ENCODE measurements at regions not wholly inside any gene's neighbourhood (a gene's known extent, or its start where the extent isn't known, plus 50 kb on each side); places are given as distances from the start of the nearest gene placed in this dataset.

DNA sequence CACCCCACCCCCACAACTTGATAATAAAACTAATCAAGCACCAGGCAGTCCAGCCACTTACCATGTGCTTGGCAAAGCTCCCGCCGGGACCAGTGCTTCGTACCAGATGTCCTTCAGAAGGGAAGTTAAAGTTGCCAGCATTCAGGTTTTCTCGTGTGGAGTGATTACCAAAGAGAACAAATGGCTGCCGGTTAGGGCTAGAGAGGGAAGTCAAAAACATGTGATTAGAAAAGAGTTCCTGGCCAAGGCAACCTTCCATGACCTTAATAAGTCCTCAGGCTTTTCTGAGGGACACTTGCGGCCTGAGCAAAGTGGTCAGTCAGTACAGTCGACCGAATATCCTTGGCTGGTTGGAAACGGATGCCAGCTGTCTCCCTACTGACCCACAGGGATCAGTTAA, 67.0 kb downstream of the DNAAF9 start:
- Histone ChIP-seq H3K27me3 (no peaks in the 10 kb centered on the region), H3K27ac (no peak overlapping the region), H3K9me3 (ENCODE audit: low read depth) (no peaks in the 10 kb centered on the region), H3K36me3 (peaks cover 17% of the 10 kb centered on the region), H3K4me1 (ENCODE audit: low read depth) (no peaks in the 10 kb centered on the region), H3K4me3 (no peak overlapping the region)
- DNase-seq (ENCODE audit: low read depth in 1 of 2, low spot score in 1 of 2), result peak in 1 of 2 donors; percentile 37
- TF ChIP-seq, protein P1, sequence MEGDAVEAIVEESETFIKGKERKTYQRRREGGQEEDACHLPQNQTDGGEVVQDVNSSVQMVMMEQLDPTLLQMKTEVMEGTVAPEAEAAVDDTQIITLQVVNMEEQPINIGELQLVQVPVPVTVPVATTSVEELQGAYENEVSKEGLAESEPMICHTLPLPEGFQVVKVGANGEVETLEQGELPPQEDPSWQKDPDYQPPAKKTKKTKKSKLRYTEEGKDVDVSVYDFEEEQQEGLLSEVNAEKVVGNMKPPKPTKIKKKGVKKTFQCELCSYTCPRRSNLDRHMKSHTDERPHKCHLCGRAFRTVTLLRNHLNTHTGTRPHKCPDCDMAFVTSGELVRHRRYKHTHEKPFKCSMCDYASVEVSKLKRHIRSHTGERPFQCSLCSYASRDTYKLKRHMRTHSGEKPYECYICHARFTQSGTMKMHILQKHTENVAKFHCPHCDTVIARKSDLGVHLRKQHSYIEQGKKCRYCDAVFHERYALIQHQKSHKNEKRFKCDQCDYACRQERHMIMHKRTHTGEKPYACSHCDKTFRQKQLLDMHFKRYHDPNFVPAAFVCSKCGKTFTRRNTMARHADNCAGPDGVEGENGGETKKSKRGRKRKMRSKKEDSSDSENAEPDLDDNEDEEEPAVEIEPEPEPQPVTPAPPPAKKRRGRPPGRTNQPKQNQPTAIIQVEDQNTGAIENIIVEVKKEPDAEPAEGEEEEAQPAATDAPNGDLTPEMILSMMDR (IDR thresholded peaks at IDR 0.05; ENCODE audit: low read depth, low read length), result no peak

DNA sequence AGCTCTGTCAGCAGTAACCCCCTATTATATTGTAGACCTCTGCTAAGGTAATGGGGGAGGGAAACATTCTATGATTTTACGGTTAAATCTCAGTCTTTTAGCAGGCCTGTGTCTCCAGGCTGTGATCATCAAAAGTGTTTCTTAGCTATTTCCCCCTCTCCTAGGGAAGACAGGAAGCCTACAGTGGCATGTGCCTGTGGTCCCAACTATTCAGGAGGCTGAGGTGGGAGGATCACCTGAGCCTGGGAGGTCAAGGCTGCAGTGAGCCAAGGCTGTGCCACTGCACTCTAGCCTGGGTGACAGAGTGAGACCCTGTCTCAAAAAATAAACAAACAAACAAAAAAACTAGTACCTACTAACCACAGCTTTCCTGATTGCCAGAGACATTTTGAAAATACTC, 67.9 kb downstream of the DNAAF9 start:
- Histone ChIP-seq H3K36me3 (peaks cover 11% of the 10 kb centered on the region), H3K9me3 (ENCODE audit: low read depth) (no peaks in the 10 kb centered on the region), H3K4me1 (ENCODE audit: low read depth) (no peaks in the 10 kb centered on the region), H3K4me3 (no peak overlapping the region), H3K27me3 (no peaks in the 10 kb centered on the region), H3K27ac (no peak overlapping the region)
- no peak for DNase-seq (ENCODE audit: low read depth in 1 of 2, low spot score in 1 of 2)
- TF ChIP-seq, protein P1 (IDR thresholded peaks at IDR 0.05; ENCODE audit: low read depth, low read length), result no peak

DNA sequence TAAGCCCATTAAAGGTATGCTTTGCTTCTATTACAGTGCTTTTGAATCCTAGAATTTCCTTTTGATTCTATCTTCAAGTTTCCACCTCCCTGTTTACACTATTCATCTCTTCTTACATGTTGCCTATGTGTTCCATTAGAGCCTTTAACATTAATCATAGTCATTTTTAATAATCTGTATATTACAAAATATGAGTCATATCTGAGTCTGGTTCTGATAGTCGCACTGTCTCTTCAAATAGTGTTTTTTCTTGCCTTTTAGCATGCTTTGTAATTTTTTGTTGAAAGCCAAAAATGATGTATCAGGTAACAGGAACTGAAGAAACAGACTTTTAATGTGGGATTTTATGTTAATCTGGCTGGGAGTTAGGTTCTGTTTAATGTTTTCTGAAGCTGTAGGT, 68.4 kb downstream of the DNAAF9 start:
- Histone ChIP-seq H3K27me3 (no peaks in the 10 kb centered on the region), H3K36me3 (peaks cover 10% of the 10 kb centered on the region), H3K4me3 (no peak overlapping the region), H3K9me3 (ENCODE audit: low read depth) (no peaks in the 10 kb centered on the region), H3K27ac (no peak overlapping the region), H3K4me1 (ENCODE audit: low read depth) (no peaks in the 10 kb centered on the region)
- TF ChIP-seq, protein P1 (IDR thresholded peaks at IDR 0.05; ENCODE audit: low read depth, low read length), result no peak
- DNase-seq (ENCODE audit: low read depth in 1 of 2, low spot score in 1 of 2), result no peak

GRCh38 chr20:3334156-3334943, 73.1 kb downstream of the DNAAF9 start:
- Histone ChIP-seq H3K9me3 (ENCODE audit: low read depth) (no peaks in the 10 kb centered on the region), H3K36me3 (peaks cover 22% of the 10 kb centered on the region), H3K27ac (no peak overlapping the region), H3K27me3 (no peaks in the 10 kb centered on the region), H3K4me3 (no peak overlapping the region), H3K4me1 (ENCODE audit: low read depth) (no peaks in the 10 kb centered on the region)
- no peak for DNase-seq (ENCODE audit: low read depth in 1 of 2, low spot score in 1 of 2)
- TF ChIP-seq, protein P1 (IDR thresholded peaks at IDR 0.05; ENCODE audit: low read depth, low read length), result no peak

GRCh38 chr20:3330046-3330741, 77.3 kb downstream of the DNAAF9 start:
- H3K36me3 ChIP-seq, result peaks cover 17% of the 10 kb centered on the region
- no peak overlapping the region for H3K27ac ChIP-seq
- no peak overlapping the region for H3K4me3 ChIP-seq
- peak in 1 of 2 donors; percentile 73 for DNase-seq (ENCODE audit: low read depth in 1 of 2, low spot score in 1 of 2)
- H3K9me3 ChIP-seq (ENCODE audit: low read depth), result no peaks in the 10 kb centered on the region
- H3K27me3 ChIP-seq, result no peaks in the 10 kb centered on the region
- H3K4me1 ChIP-seq (ENCODE audit: low read depth), result no peaks in the 10 kb centered on the region
- TF ChIP-seq, protein P1 (IDR thresholded peaks at IDR 0.05; ENCODE audit: low read depth, low read length), result peak; percentile 16

All from cardiac muscle cell (in vitro differentiated cells and primary cell).